Ovary (tissue), 7 donors: ENCODE measurements at regions not wholly inside any gene's neighbourhood (a gene's known extent, or its start where the extent isn't known, plus 50 kb on each side); places are given as distances from the start of the nearest gene placed in this dataset.
A peak's percentile ranks its signal among the peaks of the same experiment; 100 is the strongest.

Experiments
- DNase-seq, 5 donors: peaks; one replicate each; pipeline ENCODE4 v3.0.0-alpha.2; 2019 to 2020
- H3K27ac ChIP-seq, 2 donors: fragments of 200-600 bp; one replicate each; pipeline versions ENCODE4 v1.5.1 to v1.8.0; 2019 to 2022
- H3K27me3 ChIP-seq: fragments of 200-600 bp; one replicate; pipeline ENCODE4 v1.8.0; 2022
- H3K36me3 ChIP-seq: fragments of 200-600 bp; sonication (generic); one replicate; pipeline ENCODE4 v1.5.1; 2019
- H3K4me1 ChIP-seq: one replicate; pipeline ENCODE4 v1.8.1; 2013; ENCODE audit warnings: mild to moderate bottlenecking, moderate library complexity; ENCODE audit not compliant: insufficient read depth
- H3K4me3 ChIP-seq: fragments of 200-600 bp; sonication (generic); one replicate; pipeline ENCODE4 v1.5.1; 2017
- H3K9me3 ChIP-seq, 2 donors: fragments of 200-600 bp in 1 of 2; sonication (generic) in 1 of 2; one replicate each; pipeline versions ENCODE4 v1.5.1 to v1.8.1; 2013 to 2019; ENCODE audit warnings: mild to moderate bottlenecking in 1 of 2, moderate library complexity in 1 of 2
- CTCF ChIP-seq, 3 donors: fragments of 450-650 bp in 2 of 3; fragments of 200-600 bp in 1 of 3; IDR thresholded peaks; one replicate each; pipeline versions ENCODE4 v1.5.1 to v1.8.0; 2016 to 2022; ENCODE audit warnings: antibody characterized with exemption in 3 of 3, mild to moderate bottlenecking in 1 of 3
- EP300 ChIP-seq: sonication (generic); formaldehyde crosslinking; IDR thresholded peaks from one replicate; pipeline ENCODE4 v1.6.1; 2017; ENCODE audit warnings: antibody characterized with exemption
- POLR2A ChIP-seq: fragments of 450-650 bp; IDR thresholded peaks from one replicate; pipeline ENCODE4 v1.6.1; 2017; ENCODE audit warnings: antibody characterized with exemption, mild to moderate bottlenecking, moderate library complexity
- WGBS, 3 donors: extraction: QIAGEN DNeasy Blood & Tissue Kit in 1 of 3; methylation state at CpG; one replicate each; pipeline versions ENCODE4 v1.1.5 to v1.1.7; 2013 to 2017; 5-methylcytosine and 5-hydroxymethylcytosine counted together
- intact Hi-C, 4 donors: fragments of 100-400 bp; cut with DNase I; formaldehyde crosslinking; loops; one replicate each; pipeline versions ENCODE4 v1.11.0 to v1.15.1; 2022 to 2023
- donor health status: DM: no; HTN: no; CAD: no; lungs with moderate emphysema.
- donor health status: DM: no; HTN: no; CAD: no.
- donor health status: Bipolar disorder and iron deficiency.
- donor health status: DM: no; HTN: no; CAD: no.
- donor health status: DM: yes; HTN: yes; CAD: no.

GRCh38 chr2:239535413-239536144 is 134.8 kb upstream of the HDAC4 start:
- H3K9me3 ChIP-seq: peaks cover 0 to 5% of the 10 kb centered on the region in 2 donors
- no peak overlapping the region for H3K27ac ChIP-seq
- H3K4me1 ChIP-seq: peaks cover 2% of the 10 kb centered on the region
- DNase-seq: no peak
- H3K27me3 ChIP-seq: no peaks in the 10 kb centered on the region
- no peak for TF ChIP-seq POLR2A
- no peak for TF ChIP-seq EP300
- no peak for TF ChIP-seq CTCF (IDR thresholded peaks at IDR 0.05)
- intact Hi-C loops: no loop called here
- H3K4me3 ChIP-seq: no peak overlapping the region
- H3K36me3 ChIP-seq: no peaks in the 10 kb centered on the region
- WGBS, 3 donors: 83 to 93% (median 84%) methylated on average over 8 of the region's 8 CpGs

GRCh38 chr2:239534581-239535412 is 134.0 kb upstream of the HDAC4 start:
- H3K27me3 ChIP-seq: no peaks in the 10 kb centered on the region
- no peaks in the 10 kb centered on the region for H3K36me3 ChIP-seq
- TF ChIP-seq EP300 (no peak), POLR2A (no peak), CTCF (IDR thresholded peaks at IDR 0.05) (no peak)
- WGBS, 3 donors: 86 to 88% (median 87%) methylated on average over 14 of the region's 14 CpGs
- no peak overlapping the region for H3K4me3 ChIP-seq
- no peak overlapping the region for H3K27ac ChIP-seq
- peaks cover 0 to 5% of the 10 kb centered on the region in 2 donors for H3K9me3 ChIP-seq
- peaks cover 2% of the 10 kb centered on the region for H3K4me1 ChIP-seq
- DNase-seq: no peak
- intact Hi-C loops: no loop called here

GRCh38 chr2:239533569-239534316 is 132.9 kb upstream of the HDAC4 start:
- peaks cover 0 to 5% of the 10 kb centered on the region in 2 donors for H3K9me3 ChIP-seq
- H3K4me1 ChIP-seq: peaks cover 2% of the 10 kb centered on the region
- no peaks in the 10 kb centered on the region for H3K36me3 ChIP-seq
- H3K27me3 ChIP-seq: no peaks in the 10 kb centered on the region
- no peak overlapping the region for H3K4me3 ChIP-seq
- H3K27ac ChIP-seq: no peak overlapping the region
- 19 to 27% (median 19%) methylated on average over 10 of the region's 10 CpGs for WGBS, 3 donors
- intact Hi-C loops: no loop called here
- no peak for TF ChIP-seq POLR2A
- no peak for TF ChIP-seq EP300
- no peak for TF ChIP-seq CTCF (IDR thresholded peaks at IDR 0.05)
- peak; percentile 34 to 70 (median 51) for DNase-seq

- H3K27ac ChIP-seq: no peak overlapping the region
- WGBS, 3 donors: 27 to 43% (median 31%) methylated on average over 10 of the region's 10 CpGs
- DNase-seq: no peak
- TF ChIP-seq EP300 (no peak), CTCF (IDR thresholded peaks at IDR 0.05) (no peak), POLR2A (no peak)
- peaks cover 0 to 5% of the 10 kb centered on the region in 2 donors for H3K9me3 ChIP-seq
- no peaks in the 10 kb centered on the region for H3K27me3 ChIP-seq
- H3K4me3 ChIP-seq: no peak overlapping the region
- peaks cover 2% of the 10 kb centered on the region for H3K4me1 ChIP-seq
- intact Hi-C loops: no loop called here
- no peaks in the 10 kb centered on the region for H3K36me3 ChIP-seq
Measured at GRCh38 chr2:239532859-239533258, 132.0 kb upstream of the HDAC4 start.
